Medulla oblongata (tissue), 1 donor: ENCODE measurements at regions not wholly inside any gene's neighbourhood (a gene's known extent, or its start where the extent isn't known, plus 50 kb on each side); places are given as distances from the start of the nearest gene placed in this dataset.
A peak's percentile ranks its signal among the peaks of the same experiment; 100 is the strongest.
"Not testable (repeated sequence)": the region's sequence is repeated elsewhere in the genome, so short reads cannot be mapped to it uniquely, and the experiment has no call there.

ENCODE experiments used
- DNase-seq: peaks from one replicate; pipeline ENCODE4 v3.0.0-alpha.2; 2015; ENCODE audit errors: extremely low spot score

GRCh38 chr11:115984228-115984627, 480.0 kb upstream of the CADM1 start:
- DNase-seq, result no peak

- no peak for DNase-seq
Observed at GRCh38 chr11:115982666-115983065, 478.5 kb upstream of the CADM1 start.

GRCh38 chr11:115981814-115982471, 477.7 kb upstream of the CADM1 start:
- DNase-seq, result no peak

- no peak for DNase-seq
Observed at GRCh38 chr11:115981104-115981481, 476.9 kb upstream of the CADM1 start.

- DNase-seq, result no peak
Observed at GRCh38 chr11:115980337-115981103, 476.3 kb upstream of the CADM1 start.

- no peak for DNase-seq
Observed at GRCh38 chr11:115974703-115975102, 470.5 kb upstream of the CADM1 start.

- not testable (repeated sequence) for DNase-seq
Observed at GRCh38 chr11:115967203-115967602, 463.0 kb upstream of the CADM1 start.

GRCh38 chr11:115965767-115966504, 461.7 kb upstream of the CADM1 start:
- DNase-seq, result peak; percentile 20

GRCh38 chr11:115964091-115964490, 459.9 kb upstream of the CADM1 start:
- DNase-seq, result no peak

- no peak for DNase-seq
Observed at GRCh38 chr11:115963156-115963555, 458.9 kb upstream of the CADM1 start.

GRCh38 chr11:115961159-115962003, 457.2 kb upstream of the CADM1 start:
- no peak for DNase-seq

- no peak for DNase-seq
Observed at GRCh38 chr11:115959081-115959486, 454.9 kb upstream of the CADM1 start.

GRCh38 chr11:115958089-115959000, 454.1 kb upstream of the CADM1 start:
- no peak for DNase-seq

GRCh38 chr11:115955803-115956202, 451.6 kb upstream of the CADM1 start:
- no peak for DNase-seq

GRCh38 chr11:115950660-115951059, 446.4 kb upstream of the CADM1 start:
- no peak for DNase-seq

GRCh38 chr11:115944596-115944995, 440.4 kb upstream of the CADM1 start:
- DNase-seq, result no peak

GRCh38 chr11:115942011-115942410, 437.8 kb upstream of the CADM1 start:
- no peak for DNase-seq

- peak; percentile 77 for DNase-seq
Observed at GRCh38 chr11:115941481-115941993, 437.3 kb upstream of the CADM1 start.

- DNase-seq, result no peak
Observed at GRCh38 chr11:115941044-115941443, 436.8 kb upstream of the CADM1 start.

- no peak for DNase-seq
Observed at GRCh38 chr11:115939731-115940421, 435.7 kb upstream of the CADM1 start.
